GM21529 (cell line): ENCODE measurements at regions not wholly inside any gene's neighbourhood (a gene's known extent, or its start where the extent isn't known, plus 50 kb on each side); places are given as distances from the start of the nearest gene placed in this dataset.

ENCODE experiments used
- ATAC-seq: cut with Tn5 transposase; IDR thresholded peaks from one replicate; pipeline ENCODE4 v1.9.1; 2021; ENCODE audit not compliant: unreplicated experiment

DNA sequence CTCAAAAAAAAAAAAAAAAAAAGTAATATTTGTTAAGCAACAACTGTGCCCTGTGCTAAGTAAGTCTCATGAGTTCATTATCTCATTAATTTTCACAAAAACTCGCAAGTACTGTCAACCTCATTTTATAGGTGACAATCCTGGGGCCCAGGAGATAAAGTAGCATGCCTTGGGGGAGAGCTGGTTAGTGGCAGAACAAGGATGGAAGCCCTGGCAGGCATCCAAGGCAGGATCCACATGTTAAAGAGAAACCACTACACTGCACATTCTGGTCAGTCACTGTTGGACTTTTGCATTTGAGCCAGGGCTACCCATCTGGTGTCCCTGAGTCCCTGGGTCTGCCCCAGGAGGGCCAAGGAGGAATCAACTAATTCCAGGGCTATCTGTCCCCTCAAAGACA is 54.6 kb downstream of the ZFP36L2 start:
- ATAC-seq: no peak

- no peak for ATAC-seq
Observed at GRCh38 chr2:43170405-43171105, 55.9 kb downstream of the ZFP36L2 start.

DNA sequence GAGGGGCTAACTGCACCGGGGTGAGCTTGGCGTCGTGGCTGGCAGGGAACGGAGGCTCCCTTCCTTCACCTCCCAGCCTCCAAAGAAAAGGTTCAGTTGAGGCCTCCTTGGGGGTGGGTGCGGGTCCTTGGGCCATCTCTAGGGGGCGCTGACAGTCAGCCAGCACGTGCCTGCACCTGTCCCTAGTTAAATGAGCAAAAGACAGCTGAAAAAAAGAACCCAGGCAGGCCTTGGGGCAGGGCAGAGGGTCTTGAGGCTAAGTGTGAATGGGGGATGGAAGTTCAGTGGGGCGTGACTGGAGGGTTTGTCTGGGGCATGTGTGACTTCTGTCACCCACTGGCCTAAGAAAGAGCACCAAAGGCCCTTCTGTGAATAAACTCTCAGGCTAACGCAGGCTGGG is 56.4 kb downstream of the ZFP36L2 start:
- no peak for ATAC-seq

DNA sequence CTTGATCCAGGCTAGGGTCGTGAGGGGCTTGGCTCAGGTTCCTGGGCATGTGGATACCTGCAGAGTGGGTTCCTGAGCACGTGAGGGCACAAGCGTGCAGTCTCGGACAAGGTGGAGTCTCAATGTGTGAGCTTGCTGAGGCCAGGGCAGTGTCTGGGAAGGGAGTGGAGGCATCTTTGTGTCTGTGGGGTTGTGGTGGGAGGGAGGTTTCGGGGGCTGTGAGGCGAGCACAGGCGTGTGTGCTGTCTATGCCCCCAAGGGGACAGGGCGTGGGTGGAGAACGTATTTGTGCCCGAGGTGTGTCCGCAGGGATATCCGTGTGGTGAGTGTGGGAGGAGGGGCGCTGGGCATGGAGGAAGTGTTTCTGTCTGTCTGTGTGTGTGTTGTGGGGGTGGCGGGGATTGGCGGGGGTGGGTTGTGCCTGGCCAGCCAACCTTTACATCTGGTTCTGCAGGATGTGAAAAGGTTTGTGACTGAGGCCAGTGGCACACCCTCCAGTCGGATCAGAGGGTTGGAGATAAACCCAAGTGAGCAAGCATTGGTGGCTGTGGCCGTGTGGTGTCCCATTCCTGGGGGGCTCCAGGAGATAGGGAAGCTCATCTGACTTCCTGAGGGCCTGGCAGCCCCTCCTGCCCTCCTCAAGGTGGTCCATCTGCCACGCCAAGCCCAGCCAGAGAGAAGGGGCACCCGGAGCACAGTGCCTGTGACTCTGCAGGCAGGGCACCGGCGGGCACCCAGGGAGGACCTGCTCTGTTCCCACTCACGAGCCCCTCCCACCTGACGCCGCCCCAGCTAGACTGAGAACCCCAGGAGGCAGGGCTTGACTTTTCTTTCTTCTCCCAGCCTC is 57.1 kb downstream of the ZFP36L2 start:
- peak; percentile 51 for ATAC-seq

GRCh38 chr2:43168016-43168369 is 58.4 kb downstream of the ZFP36L2 start:
- no peak for ATAC-seq

- ATAC-seq: no peak
Observed at GRCh38 chr2:43165378-43166069, 60.9 kb downstream of the ZFP36L2 start.

GRCh38 chr2:43164686-43165085 is 61.7 kb downstream of the ZFP36L2 start:
- no peak for ATAC-seq

- no peak for ATAC-seq
Observed at GRCh38 chr2:43163584-43164270, 62.7 kb downstream of the ZFP36L2 start.

DNA sequence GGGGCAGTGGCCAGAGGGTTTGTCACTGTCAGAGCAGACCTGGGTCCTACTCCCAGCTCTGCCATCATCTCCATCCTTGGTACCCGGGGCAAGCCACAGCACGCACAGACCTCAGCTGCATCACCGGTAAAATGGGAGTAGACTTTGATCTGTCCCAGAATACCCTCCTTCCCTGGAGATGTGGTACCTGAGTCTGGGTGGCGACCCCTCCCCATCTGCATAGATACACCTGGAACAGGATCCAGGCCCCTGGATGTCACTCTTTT is 64.0 kb downstream of the ZFP36L2 start:
- ATAC-seq: no peak

DNA sequence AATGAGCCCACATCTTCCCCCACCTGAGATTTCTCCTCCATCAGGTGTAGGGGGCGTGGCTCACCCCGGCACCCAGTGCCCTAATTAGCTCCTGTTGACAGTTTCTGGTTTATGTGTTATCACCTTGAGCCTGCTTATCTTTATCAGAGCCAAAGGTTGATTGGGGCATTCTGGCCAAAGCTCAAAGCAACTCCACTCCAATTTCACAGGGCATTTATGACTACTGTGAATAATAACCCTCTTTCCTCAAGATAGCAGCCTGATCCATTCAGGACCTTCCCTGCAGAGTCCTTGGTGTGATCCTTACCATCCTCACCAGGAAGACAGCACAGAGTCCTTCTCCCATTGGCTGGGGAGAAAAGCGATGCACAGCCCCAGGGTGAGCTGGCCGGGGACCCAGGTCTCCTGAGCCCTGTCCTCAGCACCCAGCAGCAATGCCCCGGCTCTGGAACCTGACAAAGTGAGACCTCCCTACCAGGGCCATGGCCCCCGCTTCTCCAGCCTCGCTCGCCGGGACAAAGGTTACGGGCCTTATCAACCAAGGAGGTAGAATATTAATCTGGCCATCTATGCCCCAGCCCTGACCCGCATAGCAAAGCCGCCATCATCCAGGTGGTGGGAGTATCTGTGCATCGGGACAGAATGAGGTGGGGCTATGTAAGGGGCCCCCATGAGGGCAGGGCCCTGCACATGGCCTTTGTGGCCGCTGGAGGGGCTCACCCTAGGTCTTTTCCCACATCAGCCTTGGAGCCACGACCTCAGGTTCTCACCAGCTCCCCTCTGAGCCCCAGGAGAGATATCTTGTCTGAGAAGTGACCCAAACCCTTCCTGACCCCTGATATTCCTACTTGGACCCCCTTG is 64.5 kb downstream of the ZFP36L2 start:
- no peak for ATAC-seq

DNA sequence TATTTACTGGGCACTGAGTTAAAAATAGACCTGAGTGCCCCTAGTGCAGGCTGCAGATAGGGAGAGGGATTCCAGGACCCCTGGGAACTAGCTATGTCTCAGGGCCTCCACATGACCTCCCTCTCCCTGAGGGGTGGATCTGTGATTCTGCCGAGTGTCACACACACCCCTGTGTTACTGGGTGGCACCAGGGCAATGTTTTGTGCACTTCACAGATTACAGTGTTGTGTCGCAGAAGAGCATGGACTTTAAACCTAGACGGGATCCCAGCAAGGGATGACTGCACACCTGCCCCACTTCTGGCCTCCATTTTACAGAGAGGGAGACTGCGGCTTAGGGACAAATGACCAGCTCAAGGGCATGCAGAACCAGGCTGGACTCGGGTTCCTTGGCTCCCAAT is 65.6 kb downstream of the ZFP36L2 start:
- ATAC-seq: no peak

DNA sequence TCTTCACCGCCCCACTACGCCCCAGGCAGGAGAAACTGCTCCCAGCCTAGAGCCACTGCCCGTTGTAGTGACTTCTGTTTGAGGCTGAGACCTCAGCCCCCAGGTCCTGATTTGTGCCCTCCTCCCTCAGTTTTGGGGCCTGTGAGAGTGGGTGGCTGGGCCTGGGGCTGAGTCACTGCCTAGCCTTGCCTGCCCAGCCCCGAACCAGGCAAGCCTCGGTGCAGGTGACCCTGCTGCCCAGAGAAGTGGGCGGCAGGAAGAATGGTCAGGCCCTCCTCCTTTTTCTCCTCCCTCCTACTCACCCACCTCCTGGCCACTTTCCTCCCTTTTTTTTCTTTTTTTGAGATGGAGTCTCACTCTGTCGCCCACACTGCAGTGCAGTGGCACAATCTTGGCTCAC is 66.6 kb downstream of the ZFP36L2 start:
- ATAC-seq: no peak

DNA sequence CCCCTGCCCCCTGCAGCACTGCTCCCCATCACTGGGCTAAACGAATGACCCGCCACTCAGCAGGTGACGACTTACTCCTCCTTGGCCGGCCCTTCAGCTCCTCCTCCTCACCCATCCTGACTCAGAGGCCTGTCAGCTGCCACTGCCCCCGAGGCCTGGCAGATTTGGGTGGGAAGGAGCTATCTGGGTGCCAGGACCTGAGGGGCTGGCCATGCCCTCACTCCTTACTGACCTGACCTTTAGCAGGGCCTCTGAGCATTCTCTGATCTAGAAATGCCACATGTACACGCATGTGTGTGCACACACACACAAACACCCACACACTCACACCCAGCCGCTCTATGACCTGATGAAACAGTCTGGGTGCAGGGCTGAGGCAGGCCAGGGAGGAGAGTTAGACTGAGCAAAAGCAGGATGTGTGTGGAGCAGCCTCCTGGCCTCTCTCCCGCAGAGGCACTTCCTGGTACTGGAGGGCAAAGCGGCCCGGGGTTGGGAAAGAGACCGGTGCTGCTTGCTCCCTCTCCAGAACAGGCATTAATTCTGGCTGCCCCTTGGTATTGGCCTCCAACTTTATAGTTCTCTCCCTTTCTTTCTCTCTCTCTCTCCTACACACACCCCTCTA is 68.0 kb downstream of the ZFP36L2 start:
- peak; percentile 33 for ATAC-seq

DNA sequence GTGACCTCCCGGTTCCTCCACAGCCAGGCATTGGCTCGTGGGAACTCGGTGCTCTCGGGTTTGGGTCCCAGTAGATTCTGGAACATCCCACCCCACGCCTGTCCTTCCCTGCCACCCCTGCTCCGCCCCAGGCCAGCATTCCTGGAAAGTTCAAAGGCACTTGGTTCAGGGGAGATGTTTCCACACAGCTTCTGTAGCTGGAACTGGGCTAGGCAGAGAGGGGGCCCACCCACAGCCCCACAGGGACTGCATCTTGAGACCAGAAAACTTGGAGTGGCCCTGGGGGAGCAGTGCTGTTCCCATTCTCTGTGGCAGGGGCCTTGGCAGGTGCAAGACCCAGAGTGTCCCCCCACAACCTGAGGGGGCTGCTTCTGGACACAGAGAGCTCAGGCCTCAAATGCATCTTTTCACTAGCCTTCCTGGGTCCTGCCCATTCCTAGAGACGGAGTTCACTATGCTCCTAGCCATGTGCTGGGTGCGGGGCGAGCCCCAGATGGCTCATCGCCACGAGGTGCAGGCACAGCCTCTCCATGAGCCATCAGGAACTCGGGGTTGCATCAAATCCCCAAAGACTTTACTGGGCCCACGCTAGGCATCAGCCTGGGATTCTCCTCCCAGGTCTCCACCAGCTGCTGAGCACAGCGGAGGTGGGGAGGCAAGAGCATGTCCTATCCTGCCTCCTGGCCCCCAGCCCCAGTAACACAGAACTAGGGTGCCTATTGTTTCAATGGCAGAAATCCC is 68.7 kb downstream of the ZFP36L2 start:
- ATAC-seq: no peak

DNA sequence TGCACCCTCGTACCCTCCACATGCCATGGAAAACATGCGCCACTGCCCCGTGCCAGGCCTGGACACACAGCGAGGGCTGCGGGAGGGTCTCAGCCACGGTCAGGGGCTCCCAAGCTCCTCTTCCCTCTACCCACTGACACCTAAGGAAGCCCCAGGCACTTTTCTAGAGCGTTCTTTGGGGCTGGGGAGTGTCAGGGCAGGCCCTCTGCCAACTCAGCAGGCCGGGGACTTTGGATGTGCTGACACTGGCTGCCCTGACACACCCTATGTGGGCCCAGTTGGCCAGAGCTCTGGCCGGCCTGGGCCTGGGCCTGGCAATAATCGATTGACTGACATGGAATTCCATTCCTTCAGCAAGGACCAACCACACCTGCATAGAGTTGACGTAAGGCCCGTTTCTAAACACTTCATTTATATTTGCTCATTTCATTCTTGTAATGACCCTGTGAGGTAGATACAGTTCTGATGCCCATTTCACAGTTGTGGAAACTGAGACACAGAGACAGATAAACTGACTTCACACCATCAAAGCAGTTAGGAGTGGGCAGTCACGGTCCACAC is 70.5 kb downstream of the ZFP36L2 start:
- ATAC-seq: no peak

DNA sequence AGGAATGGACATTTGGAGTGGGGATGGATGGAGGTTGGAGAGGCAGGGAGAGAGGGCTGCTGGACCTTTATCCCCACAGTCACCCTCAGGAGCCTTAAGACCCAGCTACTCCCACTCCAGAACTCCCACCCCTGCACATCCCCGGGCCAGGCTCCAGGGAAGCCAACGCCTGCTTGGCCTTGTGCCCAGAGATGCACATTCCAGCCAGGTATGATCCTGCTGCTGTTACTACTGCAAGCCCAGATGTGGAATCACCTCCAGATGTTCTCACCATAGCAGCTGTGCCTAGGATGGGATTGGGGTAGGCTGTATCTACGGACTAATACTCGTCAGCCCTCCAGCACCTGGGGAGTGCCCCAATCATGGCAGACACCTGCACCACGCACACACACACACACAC is 71.7 kb downstream of the ZFP36L2 start:
- no peak for ATAC-seq

GRCh38 chr2:43152741-43153647 is 73.4 kb downstream of the ZFP36L2 start:
- no peak for ATAC-seq

DNA sequence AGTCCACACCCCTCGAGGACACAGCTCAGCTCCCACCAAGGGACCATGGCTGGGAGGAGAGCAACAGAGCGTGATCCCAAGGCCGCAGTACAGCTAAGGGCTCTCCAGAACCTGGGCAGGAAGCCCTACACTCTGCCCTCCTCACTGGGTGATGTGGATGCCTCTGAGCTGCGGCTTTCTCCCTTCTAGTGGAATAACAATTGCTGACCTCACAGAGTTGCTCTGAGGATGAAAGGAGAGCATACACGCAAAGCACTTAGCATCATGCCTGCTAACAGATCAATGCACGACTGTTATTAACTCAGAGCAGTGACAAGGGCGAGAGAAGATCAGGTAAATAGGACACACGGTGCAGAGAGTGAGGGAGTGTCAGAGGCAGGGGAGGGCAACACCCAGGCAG is 74.2 kb downstream of the ZFP36L2 start:
- no peak for ATAC-seq
